ENCODE measurements at regions not wholly inside any gene's neighbourhood (a gene's known extent, or its start where the extent isn't known, plus 50 kb on each side); places are given as distances from the start of the nearest gene placed in this dataset.

- TF ChIP-seq POLR2A (IDR thresholded peaks at IDR 0.05) (no peak), CTCF (IDR thresholded peaks at IDR 0.05) (no peak)
Measured at GRCh38 chr2:19651466-19651865, 250.3 kb downstream of the TTC32 start.

Measured in adrenal gland (tissue), 5 donors.